GM18873 (cell line): ENCODE measurements at regions not wholly inside any gene's neighbourhood (a gene's known extent, or its start where the extent isn't known, plus 50 kb on each side); places are given as distances from the start of the nearest gene placed in this dataset.

Source experiments
- ATAC-seq: cut with Tn5 transposase; IDR thresholded peaks from one replicate; pipeline ENCODE4 v1.9.1; 2021; ENCODE audit warnings: mild to moderate bottlenecking, moderate library complexity, moderate number of reproducible peaks; ENCODE audit not compliant: unreplicated experiment, low FRiP score

DNA sequence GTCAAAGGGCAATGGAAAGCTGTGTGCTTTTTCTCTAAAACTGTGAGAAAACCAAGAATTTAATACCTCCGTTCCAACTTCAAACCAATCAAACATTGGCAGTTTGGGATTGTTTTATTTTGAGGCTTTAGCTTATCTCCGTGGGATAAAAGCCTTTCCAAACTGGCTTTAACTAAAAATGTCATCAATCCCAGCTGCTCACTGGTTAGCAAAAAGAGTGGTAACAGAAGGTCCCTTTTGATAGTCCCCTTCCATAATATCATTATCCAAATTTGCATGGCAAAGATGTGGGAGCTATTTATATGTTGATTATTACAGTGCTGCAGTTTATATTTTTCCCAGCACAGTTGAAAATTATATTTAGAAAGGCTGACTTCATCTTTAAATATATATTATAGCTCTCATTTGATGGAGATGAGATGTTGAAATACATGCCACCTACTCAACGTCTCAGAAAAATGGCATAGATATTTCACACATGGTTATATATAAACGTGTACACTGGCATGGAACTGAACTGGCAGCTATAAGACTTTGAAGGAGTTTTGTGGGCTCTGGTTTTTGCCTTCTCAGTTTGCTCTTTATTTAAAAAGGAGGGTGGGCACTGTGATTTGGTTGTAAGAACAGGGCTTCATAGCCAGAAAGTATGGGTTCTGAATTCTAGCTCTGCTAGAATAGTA is 707.1 kb upstream of the SLIT2 start:
- no peak for ATAC-seq

DNA sequence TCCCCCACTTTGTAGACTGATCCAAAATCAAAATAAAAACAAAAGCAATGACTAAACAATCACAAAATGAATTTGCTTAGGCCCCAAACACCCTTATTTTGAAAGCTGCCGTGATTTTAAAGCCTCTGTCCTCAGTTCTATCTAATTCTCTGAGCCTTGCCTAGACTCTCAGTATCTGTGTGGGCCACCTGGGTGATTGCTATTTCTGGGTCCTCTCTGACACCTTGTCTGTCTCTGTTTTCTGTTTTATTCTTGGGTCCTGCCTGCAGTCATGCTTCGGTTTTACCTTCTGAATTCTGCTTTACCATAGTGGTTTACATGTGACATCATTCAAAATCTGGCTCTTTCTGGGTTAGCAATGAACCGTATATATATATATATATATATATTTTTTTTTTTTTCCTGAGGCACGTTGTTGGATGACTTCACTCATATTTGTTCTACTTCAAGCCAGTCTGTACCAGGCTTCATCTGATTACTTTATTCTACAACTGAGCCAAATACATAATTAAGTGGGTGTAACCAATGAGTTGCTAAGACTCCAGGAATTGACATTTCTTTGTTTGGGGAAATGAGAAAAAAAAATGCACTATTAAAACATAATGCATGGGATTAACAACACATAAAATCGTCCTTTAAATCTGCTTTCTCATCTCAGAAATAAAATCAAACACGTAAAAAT is 710.7 kb upstream of the SLIT2 start:
- no peak for ATAC-seq

DNA sequence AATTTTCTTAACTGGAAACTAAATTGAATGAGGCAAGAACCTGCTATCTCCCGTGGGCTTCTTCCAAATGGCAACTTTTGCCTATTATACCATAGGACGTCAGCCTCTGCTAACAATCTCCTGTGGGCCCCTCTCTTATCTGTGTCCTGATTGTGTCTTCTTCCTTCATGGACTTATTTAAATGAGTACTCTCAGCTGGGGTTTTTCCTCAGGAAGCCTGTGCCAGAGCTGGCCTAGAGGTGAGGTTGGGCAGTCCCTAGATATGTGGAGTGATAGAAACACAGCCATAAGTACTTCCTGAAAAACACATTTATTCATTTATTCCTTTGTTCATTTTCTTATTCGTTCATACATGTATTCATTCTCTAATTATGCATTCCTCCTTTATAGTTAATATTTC is 712.5 kb upstream of the SLIT2 start:
- ATAC-seq, result no peak

DNA sequence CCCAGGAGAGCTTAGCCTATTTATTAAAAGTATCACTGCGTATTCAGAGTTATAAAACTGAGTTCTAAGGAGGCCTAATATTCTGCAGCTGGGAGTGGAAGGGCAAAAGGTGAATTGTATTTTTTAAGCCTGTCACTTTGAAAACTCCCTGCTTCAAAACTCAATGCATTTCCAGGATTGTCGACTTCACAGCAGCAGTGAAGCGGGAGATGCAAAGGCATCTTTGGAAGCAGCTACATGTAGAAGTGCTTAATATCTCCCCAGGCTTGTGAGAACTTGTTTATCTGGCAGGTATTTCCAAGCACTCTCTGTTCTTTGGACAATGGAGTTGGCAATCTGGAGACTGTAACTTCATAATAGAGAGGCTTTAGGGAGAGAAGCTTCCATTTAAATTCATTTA is 717.5 kb upstream of the SLIT2 start:
- no peak for ATAC-seq

DNA sequence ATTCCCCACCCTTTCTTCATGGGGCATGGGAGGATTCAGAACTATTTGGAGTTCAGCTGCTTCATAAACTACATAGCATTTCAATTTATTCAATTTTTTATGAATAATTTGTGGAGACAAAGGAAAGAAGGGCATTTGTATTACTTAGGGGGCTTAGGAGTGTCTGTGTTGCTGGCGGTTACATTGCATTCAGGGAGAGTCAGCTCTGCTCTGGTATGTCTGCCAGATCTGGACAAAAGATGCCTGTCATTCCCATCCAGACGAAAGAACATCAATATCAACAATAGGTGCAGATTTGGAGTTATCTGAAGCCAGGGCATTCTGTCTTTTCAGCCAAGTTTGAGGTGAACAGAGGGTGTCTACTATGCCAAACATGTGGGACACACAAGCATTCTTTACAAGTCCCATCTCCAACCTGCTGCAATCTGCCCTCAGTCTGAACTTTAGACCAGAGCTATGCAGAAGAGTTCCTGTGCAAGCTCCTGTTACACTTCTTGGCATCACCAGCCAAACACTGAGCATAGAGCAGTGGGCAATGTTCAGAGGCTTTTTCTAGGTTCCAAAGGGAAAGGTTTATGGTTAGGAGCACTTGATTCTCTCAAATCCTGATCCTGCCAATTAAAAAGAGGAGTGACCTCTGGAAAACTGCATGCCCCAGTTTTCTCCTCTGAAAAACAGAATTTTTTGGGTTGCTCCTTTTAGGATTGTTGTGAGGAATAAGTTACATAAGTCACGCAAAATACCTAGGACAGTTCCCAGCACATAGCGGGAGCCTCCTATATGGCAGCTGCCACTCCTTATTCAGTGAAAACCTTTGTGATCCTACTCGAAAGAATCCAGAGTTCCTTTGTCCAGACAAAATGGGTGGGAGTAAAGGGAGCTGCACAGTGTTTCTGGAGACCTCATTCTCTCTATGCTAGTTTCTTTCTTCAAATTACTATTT is 719.5 kb upstream of the SLIT2 start:
- ATAC-seq, result no peak

DNA sequence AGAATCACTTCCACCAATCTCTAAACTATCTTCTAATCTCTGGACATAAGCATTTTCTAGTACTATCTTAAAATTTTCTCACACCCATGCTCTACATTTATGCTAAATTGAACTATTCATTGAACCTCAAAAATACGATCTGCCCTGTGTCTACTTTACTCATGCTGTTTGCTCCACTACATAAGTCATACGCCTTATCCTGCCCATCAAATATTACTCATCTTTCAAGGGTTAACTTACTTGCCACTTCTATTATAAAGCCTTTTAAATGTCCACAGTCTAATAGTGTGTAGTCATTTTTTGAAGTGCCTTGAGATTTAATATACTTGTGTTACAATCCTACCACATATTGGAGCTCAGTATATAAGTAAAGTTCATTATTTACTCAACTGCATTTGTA is 727.7 kb upstream of the SLIT2 start:
- ATAC-seq, result no peak

DNA sequence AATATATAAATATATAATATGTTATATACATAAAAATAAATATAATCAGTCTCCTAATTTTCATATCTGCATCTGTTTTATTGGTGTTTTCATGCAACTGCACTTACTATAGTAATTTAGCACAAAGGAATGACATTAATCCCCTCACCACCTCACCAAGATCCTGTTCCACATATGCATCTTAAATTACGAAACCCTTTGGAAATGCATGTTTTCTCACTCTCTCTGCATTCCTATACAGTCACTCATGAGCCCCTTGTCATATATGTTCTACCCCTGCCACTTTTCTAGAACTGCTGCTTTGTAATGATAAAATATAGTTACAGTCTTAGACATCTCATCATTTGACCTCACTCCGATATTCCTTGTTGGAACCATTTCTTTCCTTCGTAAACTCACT is 728.7 kb upstream of the SLIT2 start:
- ATAC-seq, result no peak

DNA sequence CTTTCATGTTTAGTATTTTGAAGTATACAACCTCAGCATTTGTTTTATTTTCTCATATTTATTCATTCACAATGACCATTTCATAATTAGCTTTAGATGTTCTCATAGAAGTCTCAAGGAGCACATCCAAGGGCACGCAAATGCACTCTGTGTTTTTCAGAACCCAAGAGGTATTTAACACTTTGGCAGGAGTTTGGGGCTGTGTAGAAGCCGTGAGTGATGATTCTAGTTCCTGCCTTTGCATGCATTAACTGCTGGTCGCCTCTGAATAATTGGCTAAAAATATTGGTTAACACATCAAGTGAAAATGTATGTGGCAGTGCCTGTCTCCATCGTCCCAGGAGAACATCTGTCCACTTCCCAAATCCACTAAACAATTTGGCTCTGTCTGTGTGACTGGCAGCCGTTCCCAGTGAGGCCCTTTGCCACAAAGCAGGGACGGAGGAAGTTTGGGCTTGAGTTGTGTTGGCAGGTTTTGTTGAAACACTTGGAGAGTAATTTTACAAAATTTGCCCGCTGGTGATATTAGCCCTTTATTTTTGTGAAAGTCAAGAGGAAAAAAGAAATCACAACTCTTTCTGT is 730.7 kb upstream of the SLIT2 start:
- ATAC-seq, result no peak

DNA sequence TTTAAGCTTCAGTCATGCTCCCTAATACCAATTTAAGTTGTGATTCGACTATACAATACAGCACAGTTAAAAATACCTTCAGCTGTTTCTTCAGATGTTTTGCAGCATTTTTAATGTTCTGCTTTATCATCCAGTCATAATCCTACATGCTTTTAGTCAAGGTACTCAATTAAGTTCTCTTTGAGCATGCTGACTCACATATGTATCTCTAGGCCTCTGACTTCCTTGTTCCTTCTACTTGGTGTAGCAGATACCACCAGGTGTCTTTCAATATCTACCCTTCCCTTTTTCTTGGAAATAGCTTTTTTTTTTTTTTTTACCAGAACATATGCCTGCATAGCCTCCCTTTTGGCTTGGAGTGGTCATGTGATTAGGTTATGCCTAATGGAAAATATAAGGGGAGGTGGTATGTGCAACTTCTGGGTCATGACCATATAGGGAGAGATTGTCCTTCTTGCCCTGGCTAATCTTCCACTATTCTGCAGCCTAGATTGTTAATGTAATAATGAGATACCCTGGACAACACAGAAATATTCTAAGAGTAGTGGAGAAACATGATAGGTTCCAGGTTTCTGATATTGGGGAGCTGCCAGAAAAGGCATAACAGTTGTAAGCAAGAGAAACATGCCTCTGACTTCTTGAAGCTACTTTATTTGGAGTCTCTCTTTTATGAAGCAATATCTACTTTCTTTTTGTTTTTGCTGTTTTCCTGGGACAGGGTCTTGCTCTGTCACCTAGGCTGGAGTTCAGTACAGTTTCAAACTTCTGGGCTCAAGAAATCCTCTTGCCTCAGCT is 737.2 kb upstream of the SLIT2 start:
- no peak for ATAC-seq

DNA sequence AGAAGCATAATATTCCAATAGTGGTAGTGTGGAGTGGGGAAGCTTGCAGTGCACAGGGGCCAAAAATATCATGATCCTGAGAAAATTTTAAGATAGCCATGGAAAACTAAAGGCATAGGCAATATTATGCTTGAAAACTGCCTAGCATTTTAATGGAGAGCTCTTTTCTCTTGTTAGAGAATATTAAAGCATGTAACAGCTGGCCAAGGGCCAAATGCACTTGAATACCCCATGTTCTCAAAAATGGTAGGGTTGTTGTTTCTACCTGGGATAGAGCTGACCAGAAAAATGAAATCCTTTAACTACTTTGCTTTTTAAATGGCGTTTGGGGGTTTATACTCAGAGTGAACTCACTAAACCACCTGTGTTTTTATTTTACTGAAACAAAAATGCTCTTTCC is 739.6 kb upstream of the SLIT2 start:
- ATAC-seq, result no peak

DNA sequence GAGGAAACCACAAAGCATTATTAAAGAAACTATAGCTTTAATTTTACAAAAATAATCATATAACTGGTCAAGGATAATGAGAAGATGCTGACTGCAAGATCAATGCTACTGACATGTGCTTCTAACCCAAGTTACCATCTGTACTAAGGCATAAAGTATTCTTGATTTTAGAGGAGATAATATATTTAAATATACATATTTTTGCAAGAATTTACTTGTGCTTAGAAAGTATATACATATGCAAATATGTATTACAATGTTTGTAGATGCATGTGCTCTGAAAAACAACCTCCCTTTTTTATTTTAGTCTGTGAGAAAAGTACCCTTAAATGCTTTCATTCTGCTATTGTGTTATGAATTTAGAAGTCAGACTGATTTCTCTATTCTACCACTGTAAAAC is 740.7 kb upstream of the SLIT2 start:
- no peak for ATAC-seq

DNA sequence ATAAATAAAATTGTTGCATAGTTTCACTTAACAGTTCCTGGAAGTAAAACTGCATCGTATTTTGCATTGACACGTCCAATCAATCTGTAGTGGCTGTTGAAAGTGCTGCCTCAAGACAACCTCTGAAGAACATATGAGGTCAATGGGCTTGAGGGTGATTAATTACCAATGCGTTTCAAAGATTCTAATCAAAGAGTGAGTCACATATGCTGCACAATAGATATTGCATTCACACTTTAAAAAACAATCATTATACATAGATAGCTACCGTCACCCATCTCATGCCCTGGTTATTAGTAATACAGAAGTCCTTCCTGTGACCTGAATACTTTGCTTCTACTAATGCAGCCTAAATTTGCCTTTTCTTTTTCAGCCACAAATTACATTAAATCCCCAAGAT is 743.3 kb upstream of the SLIT2 start:
- ATAC-seq, result no peak

DNA sequence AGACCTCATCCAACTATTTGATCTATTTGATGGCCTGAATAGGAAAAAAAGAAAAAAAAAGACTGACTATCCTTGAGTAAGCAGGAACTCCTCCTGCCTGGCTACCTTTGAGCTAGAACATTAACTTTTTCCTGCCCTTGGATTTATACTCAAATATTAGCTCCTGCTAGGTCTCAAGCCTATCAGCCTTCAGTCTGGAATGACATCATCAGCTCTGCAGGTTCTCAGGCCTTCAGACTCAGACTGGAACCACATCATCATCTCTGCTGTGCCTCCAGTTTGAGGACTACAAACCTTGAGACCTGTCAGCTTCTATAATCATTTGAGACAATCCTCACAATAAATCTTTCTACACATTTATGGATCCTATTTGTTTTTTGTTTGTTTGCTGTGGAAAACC is 754.0 kb upstream of the SLIT2 start:
- no peak for ATAC-seq

DNA sequence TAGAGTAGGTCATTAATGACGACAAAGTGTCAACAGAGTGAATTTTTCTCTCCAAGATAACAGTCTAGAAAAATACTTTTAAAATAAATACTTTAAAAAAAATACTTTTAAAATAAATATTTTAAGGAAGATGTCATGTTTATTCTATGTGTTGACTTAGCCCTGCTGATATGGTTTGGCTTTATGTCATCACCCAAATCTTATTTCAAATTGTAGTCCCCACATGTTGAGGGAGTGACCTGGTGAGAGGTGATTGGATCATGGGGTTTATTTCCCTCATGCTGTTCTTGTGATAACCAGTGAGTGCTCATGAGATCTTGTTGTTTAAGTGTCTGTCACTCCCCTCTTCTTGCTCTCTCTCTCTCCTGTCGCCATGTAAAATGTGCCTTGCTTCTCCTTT is 754.9 kb upstream of the SLIT2 start:
- ATAC-seq, result no peak

DNA sequence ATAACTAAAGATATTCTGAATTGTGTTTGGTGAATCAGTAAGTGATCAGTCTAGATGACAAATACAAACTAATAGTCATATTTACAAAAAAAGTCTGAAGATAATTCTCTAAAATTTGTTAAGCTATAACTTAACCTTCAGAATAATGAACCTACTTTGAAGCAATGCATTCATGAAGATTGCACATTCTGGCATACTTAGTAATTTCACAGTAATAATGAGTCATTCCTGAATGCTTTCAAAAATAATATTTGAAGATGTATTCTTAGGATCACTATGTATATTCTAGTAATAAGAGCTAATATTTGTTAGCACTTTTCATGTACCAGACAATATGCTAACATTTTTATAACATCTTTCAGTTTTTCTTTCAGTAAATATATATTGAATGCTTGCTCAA is 756.7 kb upstream of the SLIT2 start:
- ATAC-seq, result no peak

DNA sequence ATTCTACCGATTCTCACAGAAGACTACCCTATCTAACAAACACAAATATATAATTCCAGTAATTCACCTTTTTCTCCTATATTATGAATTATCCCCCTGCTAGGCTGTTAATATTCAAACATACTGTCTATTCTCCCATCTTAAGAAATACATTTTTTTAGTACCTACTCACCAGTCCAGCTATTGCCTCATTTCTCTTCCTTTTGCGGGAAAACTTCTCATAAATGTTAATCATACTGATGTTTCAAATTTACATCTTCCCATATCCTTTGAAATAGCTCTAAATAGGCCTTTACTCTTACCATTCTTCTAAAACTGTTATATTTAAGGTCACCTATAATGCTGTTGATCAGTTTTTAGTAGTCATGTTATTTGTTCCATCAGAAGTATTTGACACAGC is 759.1 kb upstream of the SLIT2 start:
- ATAC-seq, result no peak

DNA sequence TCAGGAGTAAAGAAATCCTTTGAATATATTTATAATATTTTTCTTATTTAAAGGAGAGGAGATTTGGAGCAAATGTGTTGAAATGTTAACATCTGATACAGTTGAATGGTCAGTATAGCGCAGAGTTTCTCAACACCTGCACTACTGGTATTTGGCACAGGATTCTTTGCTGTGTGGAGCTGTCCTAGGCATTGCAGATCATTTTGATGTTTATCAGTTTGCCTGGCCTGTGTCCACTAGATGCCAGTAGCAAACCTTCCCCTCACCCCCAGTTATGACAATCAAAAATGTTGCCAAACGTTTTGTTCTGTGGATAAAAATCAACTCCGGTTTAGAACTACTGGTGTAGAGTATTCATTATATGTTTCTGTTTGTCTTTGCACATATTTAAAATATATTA is 765.3 kb upstream of the SLIT2 start:
- ATAC-seq, result no peak

DNA sequence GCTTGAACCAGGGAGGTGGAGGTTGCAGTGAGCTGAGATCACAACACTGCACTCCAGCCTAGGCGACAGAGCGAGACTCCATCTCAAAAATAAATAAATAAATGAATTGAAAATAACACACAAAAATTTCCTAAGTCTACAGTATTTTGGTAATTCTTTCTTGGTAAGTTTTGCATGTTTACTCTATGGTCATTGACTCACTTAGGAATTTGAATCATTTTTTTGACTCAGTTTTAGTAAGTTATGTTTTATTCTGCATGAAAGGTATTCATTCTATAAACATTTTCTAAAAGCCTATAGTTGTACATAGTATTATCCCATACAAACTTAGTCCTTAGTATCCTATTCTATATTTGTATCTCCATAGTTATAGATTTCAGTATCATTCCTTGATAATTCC is 772.9 kb upstream of the SLIT2 start:
- no peak for ATAC-seq

DNA sequence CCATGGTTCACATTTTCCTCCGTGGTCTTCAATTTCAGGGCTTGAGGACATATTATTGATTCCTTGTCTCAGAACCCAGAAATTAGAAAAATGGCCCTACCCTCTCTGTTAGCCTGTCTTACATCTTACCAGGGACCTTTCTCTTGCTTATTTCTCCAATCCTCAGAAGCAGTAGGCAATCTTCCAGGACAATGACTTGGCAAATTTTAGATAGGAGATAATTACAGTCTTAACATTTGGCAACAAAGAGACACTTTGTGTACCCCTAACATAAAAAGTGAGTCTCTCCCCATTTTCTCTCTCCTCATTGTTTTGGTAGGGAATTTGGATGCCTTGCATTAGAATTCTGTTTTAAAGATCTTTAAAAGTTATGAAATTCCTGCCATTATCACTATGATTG is 778.1 kb upstream of the SLIT2 start:
- ATAC-seq, result no peak

DNA sequence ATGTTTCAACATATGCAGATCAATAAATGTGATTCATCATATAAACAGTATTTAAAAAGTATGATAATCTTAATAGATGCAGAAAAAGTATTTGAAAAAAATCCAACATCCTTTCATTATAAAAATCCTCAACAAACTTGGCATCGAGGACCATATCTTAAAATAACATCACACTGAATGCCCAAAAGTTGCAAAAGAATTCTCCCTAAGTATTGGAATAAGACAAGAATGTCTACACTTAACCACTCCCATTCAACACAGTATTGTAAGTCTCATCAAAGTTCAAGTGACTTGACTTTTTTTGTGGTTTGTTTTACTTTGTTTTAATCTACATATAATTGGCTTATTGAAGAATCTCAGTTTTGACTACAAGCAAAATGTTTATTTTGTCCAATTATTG is 779.0 kb upstream of the SLIT2 start:
- no peak for ATAC-seq
